IMR-90 (cell line): ENCODE measurements at regions not wholly inside any gene's neighbourhood (a gene's known extent, or its start where the extent isn't known, plus 50 kb on each side); places are given as distances from the start of the nearest gene placed in this dataset.

Source experiments
- ATAC-seq: fragments of 200-7000 bp; cut with Tn5 transposase; 2 replicates; pipeline ENCODE4 v1.9.1; 2020; ENCODE audit warnings: low read depth, mild to moderate bottlenecking, moderate library complexity
- BruUV-seq: library from RNA; stranded (reverse); fragments of 400-500 nt; replicated peaks from 2 replicates; lab custom pipeline; 2021; lab: Mats Ljungman, UMichigan
- CTCF ChIA-PET: fragments of 300-600 bp; formaldehyde crosslinking; extraction: SDS; loops from one replicate; lab custom pipeline; 2021; ENCODE audit warnings: antibody characterized with exemption; lab: Yijun Ruan, JAX
- POLR2A ChIA-PET: fragments of 300-600 bp; sonication (Branson Sonifier 250); formaldehyde crosslinking; loops from one replicate; lab custom pipeline; 2022; ENCODE audit warnings: antibody characterized with exemption; ENCODE audit not compliant: unreplicated experiment; lab: Charles Lee
- DNase-seq: peaks from one replicate; pipeline ENCODE4 v3.0.0; 2013
- H2AFZ ChIP-seq: replicated peaks from 2 replicates; pipeline ENCODE3; 2013; ENCODE audit warnings: low read length, mild to moderate bottlenecking; ENCODE audit not compliant: poor library complexity
- H2AK5ac ChIP-seq: 2 replicates; pipeline ENCODE4 v1.6.1; 2013; ENCODE audit warnings: low read depth, low read length, inconsistent platforms
- H2AK9ac ChIP-seq: replicated peaks from 2 replicates; pipeline ENCODE3; 2013; ENCODE audit warnings: mild to moderate bottlenecking, low read depth, low read length, moderate library complexity; ENCODE audit not compliant: poor library complexity
- H2BK120ac ChIP-seq: 2 replicates; pipeline ENCODE4 v1.6.1; 2013; ENCODE audit warnings: low read depth, low read length, inconsistent platforms
- H2BK15ac ChIP-seq: 3 replicates; pipeline ENCODE4 v1.6.1; 2013; ENCODE audit warnings: low read depth, low read length, inconsistent platforms
- H2BK20ac ChIP-seq: 2 replicates; pipeline ENCODE4 v1.6.1; 2013; ENCODE audit warnings: low read depth, mild to moderate bottlenecking, inconsistent platforms, low read length, moderate library complexity
- H2BK5ac ChIP-seq: 2 replicates; pipeline ENCODE4 v1.6.1; 2013; ENCODE audit warnings: mild to moderate bottlenecking, low read depth, low read length, inconsistent platforms; ENCODE audit not compliant: poor library complexity, severe bottlenecking
- H3K14ac ChIP-seq: replicated peaks from 2 replicates; pipeline ENCODE4 v1.6.1; 2013; ENCODE audit warnings: low read depth, low read length, inconsistent platforms
- H3K18ac ChIP-seq: 2 replicates; pipeline ENCODE4 v1.6.1; 2013; ENCODE audit warnings: low read depth, low read length, control low read depth
- H3K23ac ChIP-seq: 2 replicates; pipeline ENCODE4 v1.6.1; 2013; ENCODE audit warnings: low read depth, low read length, inconsistent platforms
- H3K27ac ChIP-seq: 2 replicates; pipeline ENCODE4 v1.5.1; 2013; ENCODE audit warnings: mild to moderate bottlenecking, control low read depth, low read length; ENCODE audit not compliant: insufficient read depth
- H3K27me3 ChIP-seq: 2 replicates; pipeline ENCODE4 v1.6.1; 2013; ENCODE audit warnings: low read length; ENCODE audit not compliant: control insufficient read depth, insufficient read depth
- H3K36me3 ChIP-seq: 2 replicates; pipeline ENCODE4 v1.6.1; 2013; ENCODE audit warnings: low read length, mixed read lengths; ENCODE audit not compliant: control insufficient read depth, insufficient read depth
- H3K4ac ChIP-seq: 2 replicates; pipeline ENCODE4 v1.6.1; 2013; ENCODE audit warnings: low read depth, low read length, inconsistent platforms
- H3K4me1 ChIP-seq: 2 replicates; pipeline ENCODE4 v1.6.1; 2013; ENCODE audit warnings: low read length, mixed read lengths; ENCODE audit not compliant: control insufficient read depth, insufficient read depth
- H3K4me2 ChIP-seq: 2 replicates; pipeline ENCODE4 v1.6.1; 2013; ENCODE audit warnings: low read depth, mild to moderate bottlenecking, control low read depth, low read length, moderate library complexity
- H3K4me3 ChIP-seq: 2 replicates; pipeline ENCODE4 v1.5.1; 2013; ENCODE audit warnings: low read depth, mild to moderate bottlenecking, control low read depth, low read length, moderate library complexity; ENCODE audit not compliant: insufficient read depth
- H3K56ac ChIP-seq: 2 replicates; pipeline ENCODE4 v1.6.1; 2013; ENCODE audit warnings: low read length, inconsistent platforms; ENCODE audit not compliant: insufficient read depth; ENCODE audit errors: extremely low read depth
- H3K79me1 ChIP-seq, 2 experiments: 2 replicates each; pipeline ENCODE4 v1.6.1; 2013; ENCODE audit warnings: low read length in 2 of 2, inconsistent platforms in 1 of 2, low read depth in 1 of 2
- H3K9ac ChIP-seq: 2 replicates; pipeline ENCODE4 v1.6.1; 2013; ENCODE audit warnings: low read depth, low read length, control low read depth
- H3K9me1 ChIP-seq: 2 replicates; pipeline ENCODE4 v1.6.1; 2013; ENCODE audit warnings: low read length, inconsistent platforms; ENCODE audit not compliant: insufficient read depth
- H3K9me3 ChIP-seq: 2 replicates; pipeline ENCODE4 v1.6.1; 2013; ENCODE audit warnings: low read length; ENCODE audit not compliant: control insufficient read depth, insufficient read depth
- H4K20me1 ChIP-seq: 2 replicates; pipeline ENCODE4 v1.6.1; 2013; ENCODE audit warnings: low read length, inconsistent platforms; ENCODE audit not compliant: insufficient read depth
- H4K5ac ChIP-seq: 2 replicates; pipeline ENCODE4 v1.6.1; 2013; ENCODE audit warnings: mild to moderate bottlenecking, low read depth, low read length, control low read depth
- H4K8ac ChIP-seq, 2 experiments: 2 replicates each; pipeline ENCODE4 v1.6.1; 2013; ENCODE audit warnings: low read depth in 2 of 2, low read length in 2 of 2, control low read depth in 1 of 2, inconsistent platforms in 1 of 2
- H4K91ac ChIP-seq: 2 replicates; pipeline ENCODE4 v1.6.1; 2013; ENCODE audit warnings: low read depth, low read length, inconsistent platforms; ENCODE audit not compliant: insufficient read depth
- BHLHE40 ChIP-seq: fragments of 150-350 bp; IDR thresholded peaks from 2 replicates; pipeline ENCODE4 v1.6.1; 2016; ENCODE audit warnings: mild to moderate bottlenecking, low read depth, low read length
- CEBPB ChIP-seq: IDR thresholded peaks from 2 replicates; pipeline ENCODE4 v1.6.1; 2012; ENCODE audit warnings: low read depth, low read length, improper control_type of control experiment
- CHD1 ChIP-seq: IDR thresholded peaks from 2 replicates; pipeline ENCODE4 v1.6.1; 2012; ENCODE audit warnings: low read depth, low read length, improper control_type of control experiment
- MAFK ChIP-seq: IDR thresholded peaks from 2 replicates; pipeline ENCODE4 v1.6.1; 2012; ENCODE audit warnings: low read depth, low read length, improper control_type of control experiment
- MAZ ChIP-seq: IDR thresholded peaks from 2 replicates; pipeline ENCODE4 v1.6.1; 2012; ENCODE audit warnings: low read depth, mild to moderate bottlenecking, low read length, improper control_type of control experiment, moderate library complexity, borderline replicate concordance
- NFE2L2 ChIP-seq: fragments of 150-350 bp; IDR thresholded peaks from 2 replicates; pipeline ENCODE4 v1.6.1; 2016; ENCODE audit warnings: low read depth, mild to moderate bottlenecking, low read length
- POLR2A ChIP-seq: IDR thresholded peaks from 2 replicates; pipeline ENCODE4 v1.6.1; 2012; ENCODE audit warnings: mild to moderate bottlenecking, low read depth, low read length
- RAD21 ChIP-seq: IDR thresholded peaks from 2 replicates; pipeline ENCODE4 v1.6.1; 2012; ENCODE audit warnings: low read length, improper control_type of control experiment
- RCOR1 ChIP-seq: IDR thresholded peaks from 2 replicates; pipeline ENCODE4 v1.6.1; 2012; ENCODE audit warnings: mild to moderate bottlenecking, low read length, improper control_type of control experiment; ENCODE audit not compliant: insufficient replicate concordance
- WGBS, 2 experiments: methylation state at CpG; one replicate each; pipeline versions ENCODE4 v1.1.5 to v1.1.7; 2013; ENCODE audit warnings: missing lambda C conversion rate in 2 of 2; ENCODE audit not compliant: insufficient read length in 1 of 2; ENCODE audit errors: extremely low coverage in 2 of 2; 5-methylcytosine and 5-hydroxymethylcytosine counted together
- dilution Hi-C: fragments of 300-500 bp; cut with HindIII; formaldehyde crosslinking; loops from one replicate; pipeline ENCODE4 v1.14.3; 2018; ENCODE audit warnings: low sequenced_read_pairs; ENCODE audit not compliant: unreplicated experiment
- in situ Hi-C: fragments of 300-500 bp; cut with MboI; formaldehyde crosslinking; loops from 3 replicates; pipeline ENCODE4 v1.14.3; 2019; ENCODE audit warnings: low sequenced_read_pairs, inconsistent platforms, mixed read lengths
- intact Hi-C: fragments of 100-400 bp; cut with micrococcal nuclease; formaldehyde crosslinking; loops from 2 replicates; pipeline ENCODE4 v1.10.0; 2022
- TF ChIP-seq, protein P1 (sequence below): conservative IDR thresholded peaks from 2 replicates; pipeline ENCODE4 v1.5.1; 2012; ENCODE audit warnings: mild to moderate bottlenecking, low read depth, low read length, improper control_type of control experiment

DNA sequence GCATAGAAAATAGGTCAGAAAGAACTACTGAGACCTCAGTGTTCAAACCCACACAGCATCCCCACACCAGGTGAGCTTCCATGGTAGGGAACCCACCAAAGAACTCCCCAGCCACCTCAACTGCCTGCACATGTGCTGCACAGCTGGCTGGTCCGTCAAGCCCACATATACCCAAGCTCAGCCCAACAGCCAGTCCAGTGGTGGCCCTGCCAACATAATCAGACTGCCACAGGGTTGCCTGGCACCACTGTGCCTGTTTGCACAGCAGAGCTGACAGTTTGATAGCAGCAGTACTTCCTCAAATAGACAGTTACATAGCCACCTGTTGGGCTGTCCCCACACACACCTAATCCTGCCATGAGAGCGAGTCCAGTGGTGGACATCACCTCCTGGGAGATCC lies 283.3 kb upstream of the PRMT6 start:
- in situ Hi-C loops = no loop called here
- POLR2A ChIA-PET = no interaction called here

More for the DNA sequence above, 283.3 kb upstream of the PRMT6 start:
- H3K79me1 ChIP-seq = no peaks in the 10 kb centered on the region
- no peaks in the 10 kb centered on the region for H4K20me1 ChIP-seq
- H3K27ac ChIP-seq = no peak overlapping the region
- no peak overlapping the region for H2AK9ac ChIP-seq
- no peak overlapping the region for H3K14ac ChIP-seq
- H3K4me3 ChIP-seq = no peak overlapping the region
- no peak overlapping the region for H3K9ac ChIP-seq
- no peak overlapping the region for H2AK5ac ChIP-seq
- no TSS peak for BruUV-seq
- no peak for ATAC-seq
- H3K18ac ChIP-seq = no peak overlapping the region
- H2BK20ac ChIP-seq = no peak overlapping the region
- no peaks in the 10 kb centered on the region for H3K4me1 ChIP-seq
- no peaks in the 10 kb centered on the region for H3K36me3 ChIP-seq
- CTCF ChIA-PET = no interaction called here
- no peak overlapping the region for H3K23ac ChIP-seq
- H4K8ac ChIP-seq = no peak overlapping the region
- no peak overlapping the region for H4K91ac ChIP-seq
- intact Hi-C loops (no loop called here), dilution Hi-C loops (no loop called here)
- H3K9me1 ChIP-seq = no peaks in the 10 kb centered on the region
- no peak overlapping the region for H3K56ac ChIP-seq
- no peak overlapping the region for H2BK5ac ChIP-seq
- no peak overlapping the region for H3K4me2 ChIP-seq
- H4K5ac ChIP-seq = no peak overlapping the region
- peaks cover 3% of the 10 kb centered on the region; the same call in 1 of the 2 replicates for H3K9me3 ChIP-seq
- no peaks in the 10 kb centered on the region for H3K27me3 ChIP-seq
- H2BK15ac ChIP-seq = no peak overlapping the region
- no peak overlapping the region for H2AFZ ChIP-seq
- no peak overlapping the region for H3K4ac ChIP-seq
- H2BK120ac ChIP-seq = no peak overlapping the region
- DNase-seq = no peak
- TF ChIP-seq MAFK (no peak), POLR2A (no peak), RCOR1 (no peak), BHLHE40 (no peak), CHD1 (no peak), MAZ (no peak), NFE2L2 (no peak), CEBPB (no peak), RAD21 (no peak)
- TF ChIP-seq, protein P1, sequence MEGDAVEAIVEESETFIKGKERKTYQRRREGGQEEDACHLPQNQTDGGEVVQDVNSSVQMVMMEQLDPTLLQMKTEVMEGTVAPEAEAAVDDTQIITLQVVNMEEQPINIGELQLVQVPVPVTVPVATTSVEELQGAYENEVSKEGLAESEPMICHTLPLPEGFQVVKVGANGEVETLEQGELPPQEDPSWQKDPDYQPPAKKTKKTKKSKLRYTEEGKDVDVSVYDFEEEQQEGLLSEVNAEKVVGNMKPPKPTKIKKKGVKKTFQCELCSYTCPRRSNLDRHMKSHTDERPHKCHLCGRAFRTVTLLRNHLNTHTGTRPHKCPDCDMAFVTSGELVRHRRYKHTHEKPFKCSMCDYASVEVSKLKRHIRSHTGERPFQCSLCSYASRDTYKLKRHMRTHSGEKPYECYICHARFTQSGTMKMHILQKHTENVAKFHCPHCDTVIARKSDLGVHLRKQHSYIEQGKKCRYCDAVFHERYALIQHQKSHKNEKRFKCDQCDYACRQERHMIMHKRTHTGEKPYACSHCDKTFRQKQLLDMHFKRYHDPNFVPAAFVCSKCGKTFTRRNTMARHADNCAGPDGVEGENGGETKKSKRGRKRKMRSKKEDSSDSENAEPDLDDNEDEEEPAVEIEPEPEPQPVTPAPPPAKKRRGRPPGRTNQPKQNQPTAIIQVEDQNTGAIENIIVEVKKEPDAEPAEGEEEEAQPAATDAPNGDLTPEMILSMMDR = no peak
- WGBS, 2 experiments = 50% methylated on average over 1 of the region's 2 CpGs; no CpG with 5 or more reads in 1 of the 2 experiments
